NB4 (cell line): ENCODE measurements at regions not wholly inside any gene's neighbourhood (a gene's known extent, or its start where the extent isn't known, plus 50 kb on each side); places are given as distances from the start of the nearest gene placed in this dataset.

ENCODE experiments used
- DNase-seq: peaks from one replicate; pipeline ENCODE4 v3.0.0; 2010; ENCODE audit warnings: low read depth
- H3K4me3 ChIP-seq: one replicate; pipeline ENCODE4 v1.5.1; 2011; ENCODE audit warnings: mild to moderate bottlenecking, low read depth, low read length, moderate library complexity
- MYC ChIP-seq: IDR thresholded peaks from 2 replicates; pipeline ENCODE4 v1.6.1; 2011; ENCODE audit warnings: low read depth, low read length
- POLR2A ChIP-seq: IDR thresholded peaks from 2 replicates; pipeline ENCODE4 v1.6.1; 2011; ENCODE audit warnings: mild to moderate bottlenecking; ENCODE audit not compliant: insufficient read length; ENCODE audit errors: extremely low read depth
- TF ChIP-seq, protein P1 (sequence below): IDR thresholded peaks from one replicate; pipeline ENCODE4 v1.5.1; 2012; ENCODE audit warnings: low read depth, low read length
- TF ChIP-seq, protein P2 (sequence below): IDR thresholded peaks from 2 replicates; pipeline ENCODE4 v1.6.1; 2011; ENCODE audit warnings: low read depth, low read length

DNA sequence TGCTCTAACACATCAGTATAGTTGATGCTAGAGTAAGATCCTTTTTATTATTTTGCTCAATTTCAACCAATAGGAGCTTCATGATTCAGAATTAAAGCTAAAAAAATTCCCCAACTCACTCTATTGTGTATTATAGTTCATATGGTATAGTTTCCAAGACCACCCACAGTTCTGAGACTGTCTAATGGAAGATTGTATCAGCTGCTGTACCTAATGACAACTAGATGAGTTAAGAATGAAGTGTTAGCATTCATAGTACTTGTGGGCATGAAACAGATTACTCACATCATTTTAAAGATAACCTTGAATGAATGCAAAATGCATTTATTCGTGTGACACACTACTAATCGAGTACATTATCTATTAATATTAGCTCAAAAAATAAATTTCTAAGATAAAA, 289.9 kb upstream of the ATP11B start:
- TF ChIP-seq POLR2A (no peak), MYC (no peak)
- TF ChIP-seq, protein P1, sequence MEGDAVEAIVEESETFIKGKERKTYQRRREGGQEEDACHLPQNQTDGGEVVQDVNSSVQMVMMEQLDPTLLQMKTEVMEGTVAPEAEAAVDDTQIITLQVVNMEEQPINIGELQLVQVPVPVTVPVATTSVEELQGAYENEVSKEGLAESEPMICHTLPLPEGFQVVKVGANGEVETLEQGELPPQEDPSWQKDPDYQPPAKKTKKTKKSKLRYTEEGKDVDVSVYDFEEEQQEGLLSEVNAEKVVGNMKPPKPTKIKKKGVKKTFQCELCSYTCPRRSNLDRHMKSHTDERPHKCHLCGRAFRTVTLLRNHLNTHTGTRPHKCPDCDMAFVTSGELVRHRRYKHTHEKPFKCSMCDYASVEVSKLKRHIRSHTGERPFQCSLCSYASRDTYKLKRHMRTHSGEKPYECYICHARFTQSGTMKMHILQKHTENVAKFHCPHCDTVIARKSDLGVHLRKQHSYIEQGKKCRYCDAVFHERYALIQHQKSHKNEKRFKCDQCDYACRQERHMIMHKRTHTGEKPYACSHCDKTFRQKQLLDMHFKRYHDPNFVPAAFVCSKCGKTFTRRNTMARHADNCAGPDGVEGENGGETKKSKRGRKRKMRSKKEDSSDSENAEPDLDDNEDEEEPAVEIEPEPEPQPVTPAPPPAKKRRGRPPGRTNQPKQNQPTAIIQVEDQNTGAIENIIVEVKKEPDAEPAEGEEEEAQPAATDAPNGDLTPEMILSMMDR: no peak
- TF ChIP-seq, protein P2, sequence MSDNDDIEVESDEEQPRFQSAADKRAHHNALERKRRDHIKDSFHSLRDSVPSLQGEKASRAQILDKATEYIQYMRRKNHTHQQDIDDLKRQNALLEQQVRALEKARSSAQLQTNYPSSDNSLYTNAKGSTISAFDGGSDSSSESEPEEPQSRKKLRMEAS: no peak
- H3K4me3 ChIP-seq: no peak overlapping the region
- DNase-seq: no peak

DNA sequence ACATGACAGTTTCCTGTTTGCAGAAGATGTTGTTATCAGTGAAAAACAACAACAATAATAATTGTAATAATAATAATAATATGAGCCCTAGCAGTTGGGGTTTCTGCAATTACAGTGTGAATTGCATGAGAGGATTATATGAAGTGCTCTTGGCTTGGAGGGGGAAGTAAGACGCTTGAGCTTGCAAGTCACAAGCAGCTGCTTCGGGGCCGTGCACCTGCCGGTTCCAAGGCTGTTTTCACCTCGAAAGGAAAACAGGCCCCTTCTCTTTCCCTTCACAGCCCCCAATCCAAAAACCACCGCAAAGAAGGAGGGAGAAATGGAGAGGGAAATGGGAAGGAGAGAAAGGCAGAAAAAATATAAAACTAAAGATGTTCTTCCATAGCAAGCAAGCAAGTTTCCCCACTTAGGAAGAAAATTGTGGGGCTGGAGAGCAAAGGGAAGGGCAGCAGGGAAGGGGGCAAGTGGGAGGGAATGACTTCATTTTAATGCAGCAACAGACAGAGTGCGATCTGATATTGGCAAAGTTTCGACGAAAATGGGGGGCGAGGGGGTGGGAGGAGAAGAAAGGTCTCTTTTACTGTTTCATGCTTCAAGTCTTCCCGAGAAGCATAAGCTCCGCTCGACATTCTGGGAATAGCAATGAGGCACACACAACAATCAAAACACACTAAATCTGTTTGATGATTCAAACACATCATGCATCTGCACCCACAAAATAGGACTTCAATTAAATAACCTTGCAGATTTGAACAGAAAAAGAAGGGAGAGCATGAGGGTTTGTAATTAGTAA, 284.2 kb upstream of the ATP11B start:
- TF ChIP-seq POLR2A (no peak), MYC (no peak)
- TF ChIP-seq, protein P2: no peak
- TF ChIP-seq, protein P1: no peak
- no peak overlapping the region for H3K4me3 ChIP-seq
- no peak for DNase-seq

DNA sequence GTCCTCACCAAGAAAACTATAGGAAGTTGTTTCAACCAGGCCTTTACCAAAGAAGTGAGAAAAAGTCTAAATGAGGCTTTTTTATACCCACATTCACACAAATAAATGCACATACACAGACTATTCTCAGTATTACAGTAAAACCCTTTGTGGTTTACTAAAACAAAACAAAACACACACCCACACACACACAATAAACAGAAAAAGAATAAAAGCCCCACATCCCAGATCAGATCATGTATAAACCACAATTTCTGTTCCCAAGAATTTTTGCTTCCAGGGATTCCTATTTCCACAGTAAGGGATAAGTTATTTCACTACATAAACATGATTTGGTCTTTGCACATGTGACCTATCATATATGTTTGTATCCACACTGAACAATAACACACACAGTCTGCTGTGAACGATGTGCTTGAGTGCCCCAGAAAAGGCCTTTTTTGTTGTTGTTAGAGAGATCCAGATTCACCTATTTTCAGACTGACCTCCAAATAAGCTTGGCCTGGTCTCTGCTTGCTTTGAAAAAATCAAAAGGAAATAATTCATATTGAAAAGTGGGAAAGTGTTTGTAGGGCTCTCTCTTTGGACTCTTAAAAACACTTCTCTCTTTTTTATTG, 283.4 kb upstream of the ATP11B start:
- no peak for TF ChIP-seq POLR2A
- TF ChIP-seq, protein P1: no peak
- TF ChIP-seq, protein P2: no peak
- no peak for TF ChIP-seq MYC
- no peak for DNase-seq
- no peak overlapping the region for H3K4me3 ChIP-seq

DNA sequence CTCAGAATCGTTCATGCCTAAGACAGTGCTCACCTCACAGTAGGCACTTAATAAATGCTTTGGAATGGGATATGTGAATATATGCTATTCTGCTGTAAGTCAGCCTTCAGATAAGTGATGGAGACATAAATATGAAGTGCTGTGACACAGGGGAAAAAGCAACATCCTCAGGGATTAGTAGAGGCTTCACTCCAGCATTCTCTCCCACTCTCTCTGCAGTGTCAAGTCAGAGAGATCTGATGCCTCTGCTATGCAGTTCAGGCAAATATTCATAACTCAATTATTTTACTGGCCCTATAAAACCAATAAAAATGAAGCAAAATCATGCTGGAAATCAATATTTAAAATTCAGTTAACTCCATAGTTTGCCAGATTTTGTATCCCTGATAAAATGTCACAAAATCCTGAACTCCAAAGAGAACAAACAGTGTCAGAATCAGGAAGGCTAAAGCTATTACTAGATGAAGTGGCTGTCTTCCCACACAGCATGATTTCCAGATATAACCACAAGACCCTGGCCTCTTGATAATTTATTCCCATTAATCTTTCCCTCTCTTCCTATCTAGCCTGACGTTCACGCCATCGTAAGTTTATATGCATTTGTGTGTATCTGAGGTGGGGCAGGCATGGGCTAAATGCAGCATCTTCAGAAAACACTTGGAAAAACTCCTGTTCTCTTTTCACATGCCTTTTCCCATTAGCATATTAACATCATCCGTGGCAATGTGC, 278.9 kb upstream of the ATP11B start:
- no peak overlapping the region for H3K4me3 ChIP-seq
- TF ChIP-seq, protein P1: no peak
- TF ChIP-seq, protein P2: no peak
- TF ChIP-seq MYC (no peak), POLR2A (no peak)
- no peak for DNase-seq

DNA sequence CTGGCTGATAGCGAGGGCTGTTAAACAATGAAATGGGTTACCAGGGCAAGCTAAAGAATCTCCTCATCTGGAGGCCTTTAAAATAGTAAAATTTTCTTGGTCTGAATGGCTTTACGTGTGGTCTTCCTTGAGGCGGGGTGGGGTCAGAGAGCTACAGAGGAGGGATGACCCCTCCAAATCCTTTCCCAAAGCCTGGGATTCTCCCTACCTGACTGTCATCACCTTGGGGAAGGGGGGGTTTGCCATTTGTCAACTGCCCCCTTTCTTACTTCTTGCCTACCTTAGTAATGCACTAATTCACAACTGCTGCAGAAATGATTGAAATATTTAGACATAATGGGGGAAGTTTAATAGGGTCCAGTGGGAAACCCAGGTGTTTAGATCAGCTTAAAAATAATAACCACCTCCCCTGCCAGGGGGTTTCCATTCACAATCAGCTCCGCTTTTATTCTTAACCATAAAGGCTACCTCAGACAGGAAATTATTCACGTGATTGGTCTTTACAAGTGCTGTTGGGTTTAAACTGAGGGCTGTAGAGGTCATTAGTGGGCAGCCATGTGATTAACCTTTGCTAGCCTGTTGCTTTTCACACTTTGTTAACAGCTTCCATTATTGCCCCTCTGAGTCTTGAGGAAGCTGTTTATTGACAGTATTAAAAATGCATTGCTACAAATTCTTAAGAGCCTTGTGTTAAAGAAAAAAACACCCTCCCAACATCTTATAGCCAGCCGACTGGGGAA, 276.5 kb upstream of the ATP11B start:
- no peak overlapping the region for H3K4me3 ChIP-seq
- TF ChIP-seq, protein P1: no peak
- TF ChIP-seq, protein P2: no peak
- no peak for TF ChIP-seq POLR2A
- no peak for TF ChIP-seq MYC
- no peak for DNase-seq
